HCT116 (cell line): ENCODE measurements at regions not wholly inside any gene's neighbourhood (a gene's known extent, or its start where the extent isn't known, plus 50 kb on each side); places are given as distances from the start of the nearest gene placed in this dataset.

Experiments used
- ATAC-seq: fragments of 200-7000 bp; cut with Tn5 transposase; 2 replicates; pipeline ENCODE4 v1.9.1; 2020; ENCODE audit warnings: mild to moderate bottlenecking, moderate library complexity
- BruUV-seq: library from RNA; stranded (reverse); fragments of 400-500 nt; replicated peaks from 2 replicates; lab custom pipeline; 2021; lab: Mats Ljungman, UMichigan
- CTCF ChIA-PET: fragments of 300-600 bp; sonication (Branson Sonifier 250); formaldehyde crosslinking; loops from one replicate; lab custom pipeline; 2021; ENCODE audit warnings: antibody characterized with exemption; lab: Charles Lee
- POLR2A ChIA-PET: fragments of 300-600, 350-600 bp; sonication (Branson Sonifier 250); formaldehyde crosslinking; loops from one replicate; lab custom pipeline; 2021; ENCODE audit warnings: antibody characterized with exemption; lab: Charles Lee
- RAD21 ChIA-PET, 2 experiments: fragments of 300-600 bp; sonication (Branson Sonifier 250); formaldehyde crosslinking; loops; one replicate each; lab custom pipeline; 2023; ENCODE audit warnings: low total read pairs in 2 of 2; ENCODE audit not compliant: uncharacterized antibody in 2 of 2, unreplicated experiment in 2 of 2, low non-redundant PET in 1 of 2; lab: Charles Lee
- DNase-seq: peaks from one replicate; pipeline ENCODE4 v3.0.0-alpha.2; 2010; ENCODE audit warnings: low read depth, low spot score
- H2AFZ ChIP-seq: fragments of 200-600 bp; shearing (Covaris generic), sonication (generic); 2 replicates; pipeline ENCODE4 v1.6.1; 2017; ENCODE audit warnings: low read depth, mixed run types, mixed read lengths, antibody characterized with exemption, low read length; ENCODE audit not compliant: poor library complexity, severe bottlenecking
- H3K27ac ChIP-seq: 2 replicates; pipeline ENCODE4 v1.5.1; 2012; ENCODE audit warnings: low read depth, low read length
- H3K27me3 ChIP-seq: fragments of 200-600 bp; sonication (generic); 2 replicates; pipeline ENCODE4 v1.6.1; 2016; ENCODE audit warnings: mixed run types, low read length, mixed read lengths; ENCODE audit not compliant: insufficient read depth
- H3K36me3 ChIP-seq, 2 experiments: fragments of 200-500 bp in 1 of 2; fragments of 200-600 bp in 1 of 2; sonication (Bioruptor generic) in 1 of 2; sonication (generic) in 1 of 2; 2 replicates each; pipeline versions ENCODE4 v1.5.1 to v1.6.1; 2014 to 2016; ENCODE audit warnings: low read length in 2 of 2, inconsistent platforms in 1 of 2, mixed read lengths in 1 of 2, mixed run types in 1 of 2; ENCODE audit not compliant: insufficient read depth in 2 of 2, control insufficient read depth in 1 of 2
- H3K4me1 ChIP-seq, 2 experiments: fragments of 200-600 bp in 1 of 2; sonication (generic) in 1 of 2; 2 replicates each; pipeline versions ENCODE4 v1.5.1 to v1.6.1; 2012 to 2017; ENCODE audit warnings: low read length in 2 of 2, inconsistent platforms in 1 of 2, mild to moderate bottlenecking in 1 of 2, mixed read lengths in 1 of 2, mixed run types in 1 of 2, moderate library complexity in 1 of 2; ENCODE audit not compliant: insufficient read depth in 2 of 2, control insufficient read depth in 1 of 2
- H3K4me2 ChIP-seq: fragments of 200-600 bp; sonication (generic); 2 replicates; pipeline ENCODE4 v1.6.1; 2017; ENCODE audit warnings: mixed run types, low read length, mixed read lengths
- H3K4me3 ChIP-seq, 2 experiments: fragments of 200-600 bp in 1 of 2; sonication (generic) in 1 of 2; replicated peaks in 1 of 2; 2 replicates each; pipeline ENCODE4 v1.5.1; 2011 to 2016; ENCODE audit warnings: low read length in 2 of 2, control low read depth in 1 of 2, low read depth in 1 of 2, mild to moderate bottlenecking in 1 of 2, mixed read lengths in 1 of 2, mixed run types in 1 of 2
- H3K79me2 ChIP-seq: fragments of 200-600 bp; sonication (generic); 2 replicates; pipeline ENCODE4 v1.6.1; 2017; ENCODE audit warnings: mild to moderate bottlenecking, mixed run types, low read length, moderate library complexity, mixed read lengths; ENCODE audit not compliant: insufficient read depth
- H3K9ac ChIP-seq: fragments of 200-600 bp; sonication (generic); 2 replicates; pipeline ENCODE4 v1.6.1; 2016; ENCODE audit warnings: low read length, mixed read lengths
- H3K9me2 ChIP-seq: fragments of 200-600 bp; sonication (generic), shearing (Covaris generic); 2 replicates; pipeline ENCODE4 v1.6.1; 2017; ENCODE audit warnings: mixed run types, mild to moderate bottlenecking, moderate library complexity; ENCODE audit not compliant: insufficient read depth
- H3K9me3 ChIP-seq, 2 experiments: fragments of 200-500 bp in 1 of 2; fragments of 200-600 bp in 1 of 2; sonication (Bioruptor generic) in 1 of 2; sonication (generic) in 1 of 2; 2 replicates each; pipeline ENCODE4 v1.6.1; 2014 to 2017; ENCODE audit warnings: low read length in 2 of 2, mixed read lengths in 2 of 2, inconsistent platforms in 1 of 2, low read depth in 1 of 2, mild to moderate bottlenecking in 1 of 2, mixed run types in 1 of 2, moderate library complexity in 1 of 2; ENCODE audit not compliant: control insufficient read depth in 1 of 2, insufficient read depth in 1 of 2
- H4K20me1 ChIP-seq: fragments of 200-600 bp; sonication (generic), shearing (Covaris generic); 2 replicates; pipeline ENCODE4 v1.6.1; 2017; ENCODE audit warnings: mixed run types, mild to moderate bottlenecking, moderate library complexity; ENCODE audit not compliant: insufficient read depth
- CBX3 ChIP-seq: IDR thresholded peaks from 2 replicates; pipeline ENCODE4 v1.6.1; 2012; ENCODE audit warnings: low read depth
- CEBPB ChIP-seq: IDR thresholded peaks from 2 replicates; pipeline ENCODE4 v1.6.1; 2012; ENCODE audit warnings: low read depth
- EGR1 ChIP-seq: IDR thresholded peaks from 2 replicates; pipeline ENCODE4 v1.6.1; 2012; ENCODE audit warnings: low read depth
- ELF1 ChIP-seq: IDR thresholded peaks from 2 replicates; pipeline ENCODE4 v1.6.1; 2012; ENCODE audit warnings: low read depth, borderline replicate concordance
- EZH2 ChIP-seq: fragments of 200-600 bp; sonication (generic); IDR thresholded peaks from 2 replicates; pipeline ENCODE4 v1.6.1; 2017; ENCODE audit warnings: antibody characterized with exemption, mixed run types
- EZH2phosphoT487 ChIP-seq: fragments of 200-600 bp; IDR thresholded peaks from 2 replicates; pipeline ENCODE4 v1.6.1; 2018; ENCODE audit warnings: antibody characterized with exemption, borderline replicate concordance
- FOSL1 ChIP-seq: IDR thresholded peaks from 2 replicates; pipeline ENCODE4 v1.6.1; 2012; ENCODE audit warnings: low read depth
- POLR2A ChIP-seq: IDR thresholded peaks from 2 replicates; pipeline ENCODE4 v1.7.0; 2011; ENCODE audit warnings: borderline replicate concordance; ENCODE audit not compliant: insufficient read depth, insufficient read length; ENCODE audit errors: extremely low read depth
- POLR2AphosphoS5 ChIP-seq: IDR thresholded peaks from 2 replicates; pipeline ENCODE4 v1.6.1; 2011; ENCODE audit warnings: mild to moderate bottlenecking, low read depth, low read length, moderate library complexity
- SP1 ChIP-seq: IDR thresholded peaks from 2 replicates; pipeline ENCODE4 v1.6.1; 2012; ENCODE audit warnings: low read depth
- SRF ChIP-seq: IDR thresholded peaks from 2 replicates; pipeline ENCODE4 v1.6.1; 2012; ENCODE audit warnings: low read depth
- TCF7L2 ChIP-seq: IDR thresholded peaks from 2 replicates; pipeline ENCODE4 v1.7.0; 2011; ENCODE audit warnings: borderline replicate concordance, inconsistent platforms; ENCODE audit not compliant: insufficient read depth, insufficient read length; ENCODE audit errors: extremely low read depth
- YY1 ChIP-seq: IDR thresholded peaks from 2 replicates; pipeline ENCODE4 v1.6.1; 2011; ENCODE audit warnings: low read length, low read depth, moderate library complexity, mild to moderate bottlenecking; ENCODE audit not compliant: insufficient replicate concordance; ENCODE audit errors: extremely low read depth
- intact Hi-C: fragments of 100-400 bp; cut with micrococcal nuclease; formaldehyde crosslinking; loops from 2 replicates; pipeline ENCODE4 v1.10.0; 2022
- TF ChIP-seq, protein P1 (sequence below): IDR thresholded peaks from 2 replicates; pipeline ENCODE4 v1.6.1; 2012
- TF ChIP-seq, protein P2 (sequence below), 3 experiments: fragments of 200-600 bp in 1 of 3; sonication (generic) in 1 of 3; IDR thresholded peaks in 2 of 3; conservative IDR thresholded peaks in 1 of 3; 2 replicates each; pipeline ENCODE4 v1.5.1; 2012 to 2017; ENCODE audit warnings: low read depth in 2 of 3, low read length in 2 of 3, antibody characterized with exemption in 1 of 3, borderline replicate concordance in 1 of 3, control low read depth in 1 of 3, mild to moderate bottlenecking in 1 of 3, mixed read lengths in 1 of 3, mixed run types in 1 of 3, moderate library complexity in 1 of 3; ENCODE audit not compliant: insufficient read depth in 1 of 3
- TF ChIP-seq, protein P3 (sequence below): IDR thresholded peaks from 2 replicates; pipeline ENCODE4 v1.6.1; 2012; ENCODE audit warnings: low read depth

DNA sequence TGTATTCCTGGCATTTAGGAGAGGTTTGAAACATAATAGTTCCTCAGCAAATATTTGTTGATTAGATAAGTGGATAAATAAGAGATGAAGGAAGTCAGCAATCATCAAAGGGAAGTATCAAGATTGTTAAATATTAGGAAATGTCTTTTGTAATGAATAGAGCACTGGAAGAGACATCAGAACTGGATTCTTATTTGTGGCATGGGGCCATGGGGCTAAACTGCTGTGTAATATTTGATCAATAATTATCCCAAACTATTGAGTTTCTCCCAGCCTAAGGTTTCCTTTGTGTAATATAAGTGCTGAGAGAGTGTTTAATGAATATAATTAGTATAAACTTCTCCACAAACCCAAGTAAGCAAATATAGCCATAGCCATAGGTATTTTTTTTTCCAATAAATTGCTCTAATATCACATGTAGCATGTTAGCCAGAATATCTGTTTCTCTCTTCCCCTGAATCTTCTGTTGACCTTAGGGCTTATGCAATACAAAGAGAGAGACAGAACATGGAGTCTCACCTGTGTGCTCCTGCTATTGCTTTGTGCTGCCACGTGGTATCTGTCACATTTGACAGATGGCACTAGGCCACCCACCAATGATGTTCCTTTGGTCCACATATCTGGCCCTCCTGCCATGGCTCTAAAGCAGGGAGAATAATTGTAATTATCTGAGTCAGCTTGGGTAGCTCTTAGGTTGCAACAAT lies 658.7 kb downstream of the SOX5 start:
- Histone ChIP-seq H4K20me1 (no peaks in the 10 kb centered on the region), H2AFZ (no peak overlapping the region), H3K36me3 (no peaks in the 10 kb centered on the region), H3K27me3 (no peaks in the 10 kb centered on the region), H3K9me3 (peaks cover 9 to 10% of the 10 kb centered on the region in 2 experiments; a peak in 3 of 4 replicates), H3K79me2 (no peaks in the 10 kb centered on the region), H3K4me2 (no peak overlapping the region), H3K9ac (no peak overlapping the region), H3K9me2 (no peaks in the 10 kb centered on the region), H3K27ac (no peak overlapping the region), H3K4me3 (no peak overlapping the region), H3K4me1 (no peaks in the 10 kb centered on the region)
- no peak for DNase-seq
- no TSS peak for BruUV-seq
- TF ChIP-seq YY1: no peak
- no peak for TF ChIP-seq EZH2
- no peak for TF ChIP-seq FOSL1
- no peak for TF ChIP-seq POLR2A
- no peak for TF ChIP-seq EZH2phosphoT487
- intact Hi-C loops: no loop called here
- CTCF ChIA-PET: no interaction called here
- no peak for ATAC-seq
- RAD21 ChIA-PET: no interaction called here
- POLR2A ChIA-PET: no interaction called here

DNA sequence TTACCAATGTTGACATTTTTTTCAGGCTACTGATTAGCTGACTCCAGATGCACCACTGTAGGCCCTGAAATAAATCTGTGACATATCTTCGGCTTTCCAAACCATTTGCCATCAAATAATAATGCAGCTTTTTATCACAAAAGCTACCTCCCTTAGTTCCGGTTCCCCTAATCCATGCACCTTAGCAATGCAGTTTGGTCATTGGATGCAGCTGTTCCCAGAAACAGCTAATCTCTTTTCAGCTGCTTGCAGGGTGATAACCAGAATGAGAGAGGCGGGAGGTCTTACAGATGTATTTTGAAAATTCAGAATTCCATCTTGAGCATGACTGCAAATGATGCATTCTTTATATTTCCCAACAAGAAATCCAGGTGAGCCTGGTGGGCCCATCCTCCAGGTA lies 646.2 kb downstream of the SOX5 start:
- H3K36me3 ChIP-seq: no peaks in the 10 kb centered on the region
- H3K27me3 ChIP-seq: no peaks in the 10 kb centered on the region
- no peak overlapping the region for H3K4me3 ChIP-seq
- peaks cover 21 to 32% of the 10 kb centered on the region in 2 experiments; a peak in 2 of 4 replicates for H3K9me3 ChIP-seq
- no peaks in the 10 kb centered on the region for H3K9me2 ChIP-seq
- no peaks in the 10 kb centered on the region for H3K4me1 ChIP-seq
- H3K9ac ChIP-seq: no peak overlapping the region
- DNase-seq (no peak), ATAC-seq (no peak)
- CTCF ChIA-PET: no interaction called here
- intact Hi-C loops: no loop called here
- H3K79me2 ChIP-seq: no peaks in the 10 kb centered on the region
- RAD21 ChIA-PET: no interaction called here
- POLR2A ChIA-PET: no interaction called here
- H3K27ac ChIP-seq: no peak overlapping the region
- H3K4me2 ChIP-seq: no peak overlapping the region
- H4K20me1 ChIP-seq: no peaks in the 10 kb centered on the region
- no TSS peak for BruUV-seq
- no peak overlapping the region for H2AFZ ChIP-seq
- TF ChIP-seq SP1: no peak
- TF ChIP-seq TCF7L2: no peak
- TF ChIP-seq CBX3: no peak
- TF ChIP-seq, protein P1, sequence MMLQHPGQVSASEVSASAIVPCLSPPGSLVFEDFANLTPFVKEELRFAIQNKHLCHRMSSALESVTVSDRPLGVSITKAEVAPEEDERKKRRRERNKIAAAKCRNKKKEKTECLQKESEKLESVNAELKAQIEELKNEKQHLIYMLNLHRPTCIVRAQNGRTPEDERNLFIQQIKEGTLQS: no peak
- no peak for TF ChIP-seq ELF1
- TF ChIP-seq, protein P2, sequence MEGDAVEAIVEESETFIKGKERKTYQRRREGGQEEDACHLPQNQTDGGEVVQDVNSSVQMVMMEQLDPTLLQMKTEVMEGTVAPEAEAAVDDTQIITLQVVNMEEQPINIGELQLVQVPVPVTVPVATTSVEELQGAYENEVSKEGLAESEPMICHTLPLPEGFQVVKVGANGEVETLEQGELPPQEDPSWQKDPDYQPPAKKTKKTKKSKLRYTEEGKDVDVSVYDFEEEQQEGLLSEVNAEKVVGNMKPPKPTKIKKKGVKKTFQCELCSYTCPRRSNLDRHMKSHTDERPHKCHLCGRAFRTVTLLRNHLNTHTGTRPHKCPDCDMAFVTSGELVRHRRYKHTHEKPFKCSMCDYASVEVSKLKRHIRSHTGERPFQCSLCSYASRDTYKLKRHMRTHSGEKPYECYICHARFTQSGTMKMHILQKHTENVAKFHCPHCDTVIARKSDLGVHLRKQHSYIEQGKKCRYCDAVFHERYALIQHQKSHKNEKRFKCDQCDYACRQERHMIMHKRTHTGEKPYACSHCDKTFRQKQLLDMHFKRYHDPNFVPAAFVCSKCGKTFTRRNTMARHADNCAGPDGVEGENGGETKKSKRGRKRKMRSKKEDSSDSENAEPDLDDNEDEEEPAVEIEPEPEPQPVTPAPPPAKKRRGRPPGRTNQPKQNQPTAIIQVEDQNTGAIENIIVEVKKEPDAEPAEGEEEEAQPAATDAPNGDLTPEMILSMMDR (IDR thresholded peaks at IDR 0.05 in 2 of 3, conservative IDR thresholded peaks at IDR 0.05 in 1 of 3; ENCODE audit: borderline replicate concordance in 1 of 3, insufficient read depth in 1 of 3, low read depth in 2 of 3, low read length in 2 of 3): no peak
- no peak for TF ChIP-seq EZH2
- TF ChIP-seq, protein P3, sequence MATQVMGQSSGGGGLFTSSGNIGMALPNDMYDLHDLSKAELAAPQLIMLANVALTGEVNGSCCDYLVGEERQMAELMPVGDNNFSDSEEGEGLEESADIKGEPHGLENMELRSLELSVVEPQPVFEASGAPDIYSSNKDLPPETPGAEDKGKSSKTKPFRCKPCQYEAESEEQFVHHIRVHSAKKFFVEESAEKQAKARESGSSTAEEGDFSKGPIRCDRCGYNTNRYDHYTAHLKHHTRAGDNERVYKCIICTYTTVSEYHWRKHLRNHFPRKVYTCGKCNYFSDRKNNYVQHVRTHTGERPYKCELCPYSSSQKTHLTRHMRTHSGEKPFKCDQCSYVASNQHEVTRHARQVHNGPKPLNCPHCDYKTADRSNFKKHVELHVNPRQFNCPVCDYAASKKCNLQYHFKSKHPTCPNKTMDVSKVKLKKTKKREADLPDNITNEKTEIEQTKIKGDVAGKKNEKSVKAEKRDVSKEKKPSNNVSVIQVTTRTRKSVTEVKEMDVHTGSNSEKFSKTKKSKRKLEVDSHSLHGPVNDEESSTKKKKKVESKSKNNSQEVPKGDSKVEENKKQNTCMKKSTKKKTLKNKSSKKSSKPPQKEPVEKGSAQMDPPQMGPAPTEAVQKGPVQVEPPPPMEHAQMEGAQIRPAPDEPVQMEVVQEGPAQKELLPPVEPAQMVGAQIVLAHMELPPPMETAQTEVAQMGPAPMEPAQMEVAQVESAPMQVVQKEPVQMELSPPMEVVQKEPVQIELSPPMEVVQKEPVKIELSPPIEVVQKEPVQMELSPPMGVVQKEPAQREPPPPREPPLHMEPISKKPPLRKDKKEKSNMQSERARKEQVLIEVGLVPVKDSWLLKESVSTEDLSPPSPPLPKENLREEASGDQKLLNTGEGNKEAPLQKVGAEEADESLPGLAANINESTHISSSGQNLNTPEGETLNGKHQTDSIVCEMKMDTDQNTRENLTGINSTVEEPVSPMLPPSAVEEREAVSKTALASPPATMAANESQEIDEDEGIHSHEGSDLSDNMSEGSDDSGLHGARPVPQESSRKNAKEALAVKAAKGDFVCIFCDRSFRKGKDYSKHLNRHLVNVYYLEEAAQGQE: no peak
- no peak for TF ChIP-seq SRF
- no peak for TF ChIP-seq POLR2AphosphoS5
- TF ChIP-seq EGR1: no peak
- no peak for TF ChIP-seq CEBPB
- no peak for TF ChIP-seq YY1
